ENCODE measurements at regions not wholly inside any gene's neighbourhood (a gene's known extent, or its start where the extent isn't known, plus 50 kb on each side); places are given as distances from the start of the nearest gene placed in this dataset.

- TF ChIP-seq CTCF (IDR thresholded peaks at IDR 0.05; ENCODE audit: extremely low read depth in 1 of 2, insufficient read depth in 1 of 2, low read depth in 1 of 2, low read length in 2 of 2) (no peak), POLR2AphosphoS5 (IDR thresholded peaks at IDR 0.05; ENCODE audit: insufficient read depth, low read depth, low read length) (no peak), POLR2A (IDR thresholded peaks at IDR 0.05; ENCODE audit: low read depth, low read length) (no peak), FOS (IDR thresholded peaks at IDR 0.05; ENCODE audit: borderline replicate concordance, insufficient read depth, low read length) (no peak), EZH2 (IDR thresholded peaks at IDR 0.05; ENCODE audit: borderline replicate concordance, low read depth, low read length, severe bottlenecking) (no peak), GATA2 (IDR thresholded peaks at IDR 0.05; ENCODE audit: insufficient read depth, insufficient read length, low read depth, low read length) (no peak), MYC (IDR thresholded peaks at IDR 0.05; ENCODE audit: low read depth, low read length) (no peak), MAX (IDR thresholded peaks at IDR 0.05; ENCODE audit: insufficient read depth, insufficient read length) (no peak), JUN (IDR thresholded peaks at IDR 0.05; ENCODE audit: borderline replicate concordance, insufficient read depth, insufficient read length, low read depth) (no peak)
These were observed 53.3 kb upstream of the KCTD7 start for GRCh38 chr7:66575398-66575797.
